ENCODE measurements at regions not wholly inside any gene's neighbourhood (a gene's known extent, or its start where the extent isn't known, plus 50 kb on each side); places are given as distances from the start of the nearest gene placed in this dataset.
"Not testable (repeated sequence)": the region's sequence is repeated elsewhere in the genome, so short reads cannot be mapped to it uniquely, and the experiment has no call there.

DNA sequence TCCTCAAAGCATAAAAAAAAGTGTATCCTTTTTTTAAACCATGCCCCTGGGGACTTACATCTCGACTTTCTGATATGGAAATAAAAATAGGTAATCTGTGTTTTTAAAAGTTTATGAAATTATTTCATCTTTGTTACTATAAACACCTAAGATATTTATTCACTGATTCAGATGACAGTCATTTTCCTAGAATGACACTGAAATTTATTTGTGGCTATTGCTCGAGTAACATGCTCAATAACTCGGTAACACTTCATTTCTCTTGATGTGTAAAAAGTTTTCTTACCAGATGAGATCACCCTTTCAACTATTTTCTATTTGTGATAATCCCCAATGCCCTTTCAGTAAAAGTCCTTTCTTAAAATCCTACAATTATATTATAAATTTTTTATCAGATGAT, 495.8 kb downstream of the TTLL7 start:
- no peak for DNase-seq

DNA sequence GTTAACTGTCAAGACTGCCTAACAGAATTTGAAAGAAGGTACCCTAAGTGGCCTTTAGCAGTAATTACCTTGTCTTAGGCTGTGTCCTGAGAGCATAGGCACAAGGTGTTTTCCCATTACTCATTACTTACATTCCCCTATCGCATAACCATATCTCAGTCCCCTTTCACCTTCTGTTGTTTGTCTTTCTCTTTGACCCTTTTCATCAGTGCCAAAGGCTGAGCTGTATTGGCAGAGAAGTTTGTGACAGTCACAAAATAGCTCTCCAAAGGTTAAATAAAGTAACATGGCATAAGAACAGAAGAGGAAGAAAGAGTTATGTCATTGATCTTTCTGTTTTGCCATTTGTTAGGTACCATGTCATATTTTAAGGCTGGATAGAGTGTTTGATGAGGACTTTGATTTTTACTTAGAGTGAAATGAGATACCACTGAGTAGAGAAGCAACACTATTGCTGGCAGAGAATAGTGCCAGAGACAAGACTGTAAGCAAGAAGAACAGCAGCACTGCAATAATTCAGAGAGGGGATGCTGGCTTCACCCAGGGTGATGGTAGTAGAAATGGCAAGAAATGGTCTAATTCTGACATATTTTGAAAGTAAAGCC, 497.8 kb downstream of the TTLL7 start:
- DNase-seq, result no peak

DNA sequence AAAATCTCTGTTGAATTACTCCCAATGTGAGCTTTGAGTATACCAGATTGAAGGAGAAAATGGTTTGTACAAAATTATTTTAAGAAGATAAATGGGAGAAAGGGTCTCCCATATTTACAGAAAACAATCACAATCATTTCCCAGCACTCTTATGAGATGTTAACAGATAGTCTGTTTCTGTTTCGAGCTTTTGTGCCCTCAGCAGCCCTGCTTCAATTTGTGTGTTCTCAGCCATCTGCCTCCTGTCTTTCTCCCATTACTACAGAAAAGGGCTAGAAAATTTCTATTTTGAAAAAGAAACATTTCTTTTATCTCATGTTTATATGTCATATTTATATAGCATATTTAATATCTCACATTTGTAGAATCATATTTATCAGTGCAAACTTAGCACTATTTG, 498.4 kb downstream of the TTLL7 start:
- DNase-seq, result no peak

DNA sequence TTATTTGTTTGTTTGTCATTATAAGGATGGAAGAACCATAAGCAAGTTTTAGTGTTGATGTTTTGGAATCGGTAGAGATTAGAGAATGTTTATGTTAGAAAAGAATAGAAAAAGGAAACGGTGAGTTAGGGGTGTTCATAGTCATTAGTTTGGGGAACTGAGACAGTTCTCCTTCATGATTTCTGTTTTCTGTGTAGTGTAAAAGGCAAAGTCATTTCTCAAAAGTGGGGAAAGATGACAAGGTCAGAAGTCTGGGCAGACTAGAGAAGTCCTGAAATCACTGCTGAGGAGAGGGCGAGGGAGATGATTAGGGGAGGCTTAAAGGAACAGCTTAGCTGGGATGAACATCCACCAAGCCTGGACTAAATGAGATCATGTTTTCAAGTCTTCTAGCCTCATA, 498.9 kb downstream of the TTLL7 start:
- DNase-seq, result no peak

DNA sequence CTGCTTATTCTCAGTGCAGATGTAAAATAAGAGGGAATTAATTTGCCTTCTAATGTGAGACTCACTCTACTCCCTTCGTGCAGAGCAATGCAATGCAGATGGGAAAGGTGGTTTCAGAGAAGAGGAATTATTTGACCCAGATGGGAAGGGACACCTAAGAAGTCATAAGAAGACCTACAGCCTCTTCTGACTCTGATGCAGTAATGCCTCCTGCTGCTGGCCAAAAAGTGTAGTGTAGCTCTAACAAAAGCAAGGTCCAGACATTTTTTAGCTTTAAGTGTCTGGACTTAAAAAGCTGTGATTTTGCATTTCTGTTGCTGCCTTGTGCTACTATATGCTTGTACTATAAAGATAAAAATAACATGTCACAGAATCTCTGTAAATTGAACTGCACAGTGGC, 501.4 kb downstream of the TTLL7 start:
- no peak for DNase-seq

DNA sequence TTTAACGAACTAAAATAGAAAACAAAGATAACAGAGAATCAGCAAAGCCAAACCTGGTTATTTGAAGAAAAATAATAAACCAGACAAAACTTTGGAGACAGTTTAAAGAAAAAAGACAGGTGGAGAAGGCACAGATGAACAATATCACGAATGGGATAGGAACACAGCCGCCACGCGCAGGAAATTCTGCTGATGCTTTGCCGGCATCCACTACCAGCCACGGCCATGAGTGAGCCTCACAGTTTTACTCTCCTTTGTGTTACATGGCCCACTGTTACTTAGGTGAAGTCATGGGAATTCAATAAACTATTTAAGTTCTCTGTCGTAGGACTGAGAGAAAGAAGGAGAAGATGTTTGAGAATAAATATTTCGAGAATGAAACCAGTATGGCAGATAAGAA, 503.4 kb downstream of the TTLL7 start:
- DNase-seq, result no peak

DNA sequence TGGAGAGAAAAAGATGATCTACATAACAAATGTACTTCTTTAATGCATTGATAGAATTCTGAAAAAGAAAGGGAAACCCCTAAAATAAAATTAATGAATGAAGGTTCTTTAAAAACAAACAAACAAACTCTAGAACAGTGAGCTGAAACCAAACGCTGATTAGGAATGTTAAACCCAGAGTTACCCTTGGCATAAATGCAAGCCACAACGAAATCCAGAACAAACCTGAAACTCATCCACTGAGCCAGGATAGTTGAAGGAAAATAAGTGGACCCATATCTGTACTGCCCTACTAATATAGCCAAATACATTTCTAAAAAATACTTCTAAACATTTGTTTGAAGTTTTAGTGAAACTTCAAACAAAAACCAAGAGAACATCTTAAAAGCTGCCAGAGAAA, 505.3 kb downstream of the TTLL7 start:
- DNase-seq, result no peak

DNA sequence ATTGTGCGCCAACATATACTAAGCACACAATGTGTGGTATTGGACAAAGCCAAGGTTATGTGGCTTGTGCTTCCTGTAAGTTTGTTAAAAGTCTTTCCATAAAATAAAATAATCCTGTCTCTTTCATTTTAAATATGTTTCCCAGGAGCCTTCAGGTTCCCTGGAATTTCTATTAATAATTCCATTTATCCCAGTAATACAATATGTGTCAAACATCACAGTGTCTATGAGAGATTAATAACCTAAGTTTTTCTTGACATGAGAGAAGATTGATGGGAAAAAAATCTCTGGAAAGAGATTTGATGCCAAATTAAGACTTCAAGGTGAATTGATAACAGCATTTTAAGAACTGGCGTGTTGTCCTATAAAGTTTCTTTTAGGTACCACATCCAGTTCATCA, 507.0 kb downstream of the TTLL7 start:
- no peak for DNase-seq

DNA sequence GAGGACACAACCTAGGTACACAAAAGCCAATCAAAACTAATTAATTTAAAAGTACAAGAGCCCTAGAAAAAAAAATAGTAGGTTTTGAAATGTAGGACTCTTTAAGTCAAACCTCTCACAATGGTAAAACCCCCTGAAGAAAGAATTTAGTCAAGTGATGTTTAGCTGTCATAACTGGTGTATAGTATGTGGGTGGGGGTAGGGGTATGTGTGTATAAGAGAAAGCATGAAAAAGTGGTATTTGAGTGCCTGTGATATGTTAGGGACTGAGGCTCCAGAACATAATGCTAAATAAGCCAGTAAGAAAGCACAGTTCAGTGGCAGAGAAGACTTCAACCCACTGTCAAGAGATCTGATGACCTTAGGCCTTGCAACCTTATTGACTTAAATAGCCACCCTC, 507.9 kb downstream of the TTLL7 start:
- no peak for DNase-seq

DNA sequence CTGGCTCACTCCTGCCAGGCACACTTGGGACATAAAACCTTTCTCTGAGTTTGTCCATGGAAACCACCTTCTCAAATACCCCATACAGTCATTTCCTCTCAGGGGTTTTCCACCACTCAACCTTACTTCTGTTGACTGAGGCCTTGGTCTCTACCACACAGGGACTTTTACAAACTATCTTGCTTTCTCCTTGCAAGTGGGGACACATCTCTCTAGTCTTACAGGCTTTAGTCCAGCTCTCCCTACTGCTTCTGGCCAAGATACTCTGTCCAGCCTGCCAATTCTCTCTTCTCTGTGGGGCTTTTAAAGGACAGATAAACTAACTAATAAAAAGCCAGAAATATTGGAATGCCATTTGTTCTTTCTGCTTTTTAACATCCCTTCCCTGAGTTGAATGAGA, 510.8 kb downstream of the TTLL7 start:
- DNase-seq, result not testable (repeated sequence)

DNA sequence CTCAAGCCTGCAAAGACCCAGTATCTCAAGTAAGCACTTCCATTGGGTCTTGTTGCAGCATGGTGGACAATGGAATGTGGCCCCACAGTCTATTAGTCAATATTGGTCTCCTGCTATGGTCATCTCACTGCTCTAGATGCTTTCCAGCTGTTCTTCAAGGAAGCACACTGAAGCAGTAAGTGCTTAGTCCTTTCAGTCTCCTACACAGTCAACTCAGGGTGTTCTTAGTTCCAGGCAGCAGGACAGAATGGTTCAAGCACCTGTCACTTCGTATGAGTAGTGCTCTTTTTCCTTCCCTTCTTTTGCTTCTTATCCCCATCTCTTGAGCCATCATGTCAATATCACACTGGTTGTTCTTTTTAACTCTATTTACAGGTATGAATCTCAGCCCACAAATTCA, 511.5 kb downstream of the TTLL7 start:
- DNase-seq, result not testable (repeated sequence)

DNA sequence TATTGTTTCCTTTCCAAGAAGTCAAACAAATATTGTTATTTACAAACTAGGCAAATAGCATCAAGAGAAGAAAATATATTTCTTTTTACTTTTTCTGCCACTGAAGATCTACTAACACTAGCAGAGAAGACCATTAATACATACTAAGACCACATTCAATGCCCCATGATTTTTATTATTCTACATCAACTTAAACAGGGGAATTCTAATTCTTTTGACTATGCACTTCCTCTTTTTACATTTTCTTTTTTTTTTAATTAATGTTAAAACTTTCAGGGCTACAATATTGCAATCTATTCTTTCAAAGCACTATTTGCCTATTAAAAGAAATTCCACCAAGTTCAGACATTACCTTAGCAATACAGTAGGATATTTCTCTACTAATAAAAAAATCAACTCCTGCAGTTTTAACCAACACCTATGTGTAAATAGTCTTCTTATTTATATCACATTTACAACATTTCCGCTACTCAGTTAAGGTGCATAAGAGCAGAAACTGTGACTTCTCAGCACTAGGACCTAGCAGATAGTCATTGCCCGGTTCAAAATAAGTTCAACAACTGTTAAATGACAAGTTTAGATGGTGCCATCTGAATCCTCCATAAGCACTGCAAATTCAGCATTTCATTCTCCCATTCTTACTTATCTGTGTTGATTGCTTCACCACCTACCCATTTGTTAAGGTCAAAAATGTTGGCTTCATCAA, 513.5 kb downstream of the TTLL7 start:
- DNase-seq, result not testable (repeated sequence)

DNA sequence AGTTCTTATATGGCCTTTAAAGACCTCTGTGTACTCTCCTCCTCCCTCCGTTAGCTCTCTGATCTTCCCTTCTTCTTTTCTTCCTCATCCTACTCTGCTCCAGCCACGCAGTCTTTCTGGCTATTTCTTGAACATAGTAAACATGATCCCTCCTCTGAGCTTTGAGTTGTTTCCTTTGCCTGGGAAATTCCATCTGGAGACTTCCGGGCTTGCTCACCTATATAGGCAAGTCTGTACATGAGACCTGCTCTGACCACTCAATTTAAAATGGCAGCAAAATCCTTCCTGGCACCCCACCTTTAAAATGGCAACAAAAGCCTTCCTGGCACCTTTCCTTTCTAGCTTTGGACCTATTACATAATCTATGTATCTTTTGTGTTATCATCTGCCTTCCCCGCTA, 517.6 kb downstream of the TTLL7 start:
- DNase-seq, result not testable (repeated sequence)

DNA sequence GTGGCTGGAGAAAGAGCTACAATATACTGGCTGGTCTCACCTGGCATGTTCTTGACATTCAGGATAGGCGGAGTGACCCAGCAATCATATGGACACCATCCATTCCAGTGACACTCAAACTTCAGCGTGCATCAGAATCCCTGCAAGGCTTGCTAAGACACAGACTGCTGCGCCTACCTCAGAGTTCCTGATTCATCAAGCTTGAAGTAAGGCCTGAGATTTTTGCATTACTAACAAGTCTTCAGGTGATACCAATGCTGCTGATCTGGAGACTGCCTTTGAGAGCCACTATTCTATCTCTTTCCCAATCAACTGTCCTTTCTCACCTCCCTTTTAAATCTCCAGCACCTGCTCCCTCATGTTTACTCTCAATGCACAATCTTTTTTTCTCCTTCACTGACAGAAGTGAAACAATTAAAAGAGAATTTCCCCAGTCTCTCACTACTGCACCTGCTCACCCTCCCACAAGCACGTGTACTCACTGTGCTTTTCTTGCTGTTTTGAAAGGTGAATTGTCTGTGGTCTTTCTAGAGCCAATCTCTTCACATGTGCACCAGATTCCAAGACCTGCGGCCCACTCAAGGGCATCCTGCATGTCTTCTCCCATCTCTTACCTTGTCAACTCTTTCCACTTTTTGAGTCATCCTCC, 519.2 kb downstream of the TTLL7 start:
- DNase-seq, result not testable (repeated sequence)

DNA sequence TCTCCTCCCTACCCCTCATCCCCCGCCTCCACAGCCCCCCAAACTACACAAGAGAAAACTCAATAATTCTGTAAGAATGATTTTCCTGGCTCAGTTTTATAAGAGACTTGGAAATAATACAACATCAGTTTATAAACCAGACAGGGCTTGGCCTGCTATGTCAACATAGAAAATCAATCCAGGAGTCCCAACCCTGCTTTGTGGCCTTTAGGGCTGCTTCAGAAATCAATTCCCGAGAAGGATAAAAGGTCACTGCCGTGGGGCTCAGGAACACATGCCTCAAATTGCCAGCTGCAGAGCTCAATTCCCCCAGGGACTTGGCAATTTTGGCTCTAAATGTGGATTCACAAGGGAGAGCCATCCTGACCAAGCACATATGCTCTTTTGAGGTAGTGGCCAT, 520.8 kb downstream of the TTLL7 start:
- not testable (repeated sequence) for DNase-seq

DNA sequence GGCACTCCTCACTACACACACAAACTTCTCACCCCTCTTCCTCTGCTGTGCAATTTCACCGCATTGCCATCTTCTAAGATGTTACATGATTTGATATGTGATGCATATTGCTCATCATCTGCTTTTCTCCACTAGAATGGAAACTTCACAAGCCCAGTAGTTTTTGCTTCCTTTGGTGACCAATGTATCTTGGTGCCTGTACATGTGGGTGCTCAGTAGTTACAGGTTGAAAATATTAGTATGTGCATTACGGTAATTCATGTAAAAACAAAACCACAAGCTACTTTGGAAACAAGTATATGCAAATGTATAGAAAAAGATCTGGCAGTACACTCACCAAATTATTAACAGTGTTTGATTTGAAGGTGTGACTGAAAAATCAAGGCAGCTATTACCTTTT, 522.4 kb downstream of the TTLL7 start:
- not testable (repeated sequence) for DNase-seq

DNA sequence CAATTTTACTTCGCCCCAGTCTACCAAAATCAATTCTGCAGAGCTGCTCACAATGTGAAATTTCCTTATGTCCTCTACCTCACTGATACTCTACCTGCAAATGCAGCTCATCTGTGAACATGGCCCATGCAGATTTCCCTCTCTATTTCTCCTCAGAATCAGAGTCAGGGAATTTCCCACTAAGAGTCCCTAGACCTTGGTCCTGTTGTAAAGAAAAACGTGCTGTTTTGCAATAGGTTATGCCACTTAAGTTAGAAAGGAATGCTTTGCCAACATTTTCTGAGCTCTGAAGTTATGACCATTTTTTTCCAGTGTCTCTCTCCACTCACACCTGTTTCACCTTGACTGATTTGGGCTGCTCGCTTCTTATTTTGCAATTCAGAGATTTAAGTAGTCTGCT, 524.0 kb downstream of the TTLL7 start:
- DNase-seq, result not testable (repeated sequence)

DNA sequence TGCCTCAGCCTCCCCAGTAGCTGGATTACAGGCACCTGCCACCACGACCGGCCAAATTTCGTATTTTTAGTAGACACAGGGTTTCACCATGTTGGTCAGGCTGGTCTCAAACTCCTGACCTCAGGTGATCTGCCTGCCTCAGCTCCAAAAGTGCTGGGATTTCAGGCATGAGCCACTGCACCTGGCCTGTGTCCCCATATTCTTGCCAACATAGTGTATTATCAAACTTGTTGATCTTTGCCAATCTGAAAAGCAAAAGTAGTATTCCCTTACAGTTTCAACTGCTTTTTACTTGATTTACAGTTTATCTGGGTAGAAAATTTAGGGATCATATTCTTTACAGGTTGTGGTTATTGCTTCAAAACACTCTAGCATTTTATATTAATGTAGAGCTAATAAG, 524.9 kb downstream of the TTLL7 start:
- not testable (repeated sequence) for DNase-seq

DNA sequence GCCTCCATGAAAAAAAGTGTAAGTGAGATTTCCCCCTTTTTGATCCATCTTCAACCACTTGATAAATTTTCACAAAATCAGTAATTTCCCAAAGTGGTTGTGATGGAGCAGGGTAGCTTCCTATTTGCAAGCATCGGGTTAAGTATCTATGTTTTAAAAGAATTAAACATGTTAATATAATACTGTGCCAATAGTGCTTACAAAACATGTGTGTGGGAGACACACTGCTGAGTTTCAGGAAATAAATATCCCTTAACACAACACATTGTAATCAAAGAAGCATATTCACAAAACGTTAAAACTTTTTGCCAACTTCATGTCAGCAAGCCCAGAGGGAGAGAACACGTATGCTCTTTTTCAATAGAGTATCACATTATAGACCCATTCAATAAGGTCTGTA, 526.9 kb downstream of the TTLL7 start:
- DNase-seq, result not testable (repeated sequence)

DNA sequence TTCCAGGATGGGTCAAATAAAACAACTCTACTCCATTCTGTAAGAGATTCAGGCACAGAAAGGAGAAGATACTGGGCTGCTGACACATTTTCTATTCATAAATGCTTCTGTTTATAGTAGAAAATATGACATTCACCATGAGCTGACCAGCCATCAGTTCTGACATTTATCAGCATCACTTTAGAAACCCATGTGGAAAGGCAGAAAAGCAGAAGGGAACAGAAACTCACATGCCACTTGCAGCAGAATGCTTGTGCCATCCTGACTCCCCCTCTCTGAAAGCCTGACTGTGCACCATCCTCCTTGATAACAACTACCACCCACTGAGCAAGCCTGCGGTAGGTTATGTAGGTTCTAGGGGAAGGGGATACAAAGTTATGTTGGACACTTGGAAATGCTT, 527.7 kb downstream of the TTLL7 start:
- not testable (repeated sequence) for DNase-seq

DNA sequence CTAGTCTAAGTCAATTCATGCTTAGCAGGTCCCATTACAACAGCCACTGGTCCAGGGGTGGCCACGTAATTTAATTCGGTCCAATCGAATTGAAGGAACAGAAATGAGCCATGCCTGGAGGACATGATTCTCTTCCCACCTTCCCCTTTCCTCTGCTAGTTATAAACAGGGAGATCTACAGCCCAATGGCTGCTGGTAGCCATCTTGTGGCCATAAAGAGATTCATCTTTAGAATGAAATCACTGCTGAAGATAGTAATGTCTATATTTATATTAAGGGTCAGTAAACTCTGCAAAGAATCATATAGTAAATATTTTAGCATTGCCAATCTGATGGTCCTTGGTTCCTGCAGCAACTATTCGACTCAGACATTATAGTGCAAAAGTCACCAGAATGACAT, 530.6 kb downstream of the TTLL7 start:
- not testable (repeated sequence) for DNase-seq

DNA sequence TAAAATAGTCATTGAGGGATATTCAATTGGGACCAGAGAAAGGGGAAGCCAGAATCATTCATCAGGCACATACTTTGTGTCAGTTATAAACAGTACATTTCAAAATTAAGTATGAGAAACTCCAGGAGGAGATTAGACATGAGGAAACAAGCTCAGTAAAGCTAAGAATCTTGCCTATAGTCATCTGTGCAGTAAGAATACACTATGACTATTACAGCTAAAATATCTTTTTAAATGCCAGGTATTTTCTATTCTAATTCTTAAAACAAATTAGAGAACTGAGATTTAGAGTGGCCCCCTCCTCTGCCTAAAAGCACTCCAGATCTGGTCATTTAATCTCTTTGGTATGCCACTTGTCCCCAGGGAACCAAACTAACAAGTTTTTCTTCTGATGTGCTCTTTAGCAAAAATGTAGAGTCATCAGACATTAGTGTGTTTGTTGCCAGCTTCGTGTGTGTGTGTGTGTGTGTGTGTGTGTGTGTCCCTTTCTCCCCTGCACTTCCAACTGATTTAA, 541.1 kb downstream of the TTLL7 start:
- DNase-seq, result not testable (repeated sequence)

DNA sequence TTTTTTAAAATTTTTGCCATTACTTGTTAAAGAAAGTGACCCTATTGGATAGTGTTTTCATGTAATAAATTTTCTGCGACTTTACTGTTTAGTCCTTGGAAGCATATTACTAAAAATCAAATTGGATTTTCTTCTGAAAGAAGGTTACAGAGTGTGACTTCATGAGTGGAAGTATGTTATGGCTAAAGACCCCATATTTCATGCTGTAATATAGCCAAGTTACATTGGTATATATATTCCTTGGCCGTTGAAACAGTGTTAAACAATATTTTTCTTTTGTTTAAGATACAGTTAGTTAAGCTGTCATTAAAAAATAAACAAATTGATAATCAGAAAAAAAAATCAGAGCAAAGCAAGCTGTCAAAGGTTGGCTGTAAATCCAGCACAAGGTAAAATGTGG, 541.7 kb downstream of the TTLL7 start:
- not testable (repeated sequence) for DNase-seq

DNA sequence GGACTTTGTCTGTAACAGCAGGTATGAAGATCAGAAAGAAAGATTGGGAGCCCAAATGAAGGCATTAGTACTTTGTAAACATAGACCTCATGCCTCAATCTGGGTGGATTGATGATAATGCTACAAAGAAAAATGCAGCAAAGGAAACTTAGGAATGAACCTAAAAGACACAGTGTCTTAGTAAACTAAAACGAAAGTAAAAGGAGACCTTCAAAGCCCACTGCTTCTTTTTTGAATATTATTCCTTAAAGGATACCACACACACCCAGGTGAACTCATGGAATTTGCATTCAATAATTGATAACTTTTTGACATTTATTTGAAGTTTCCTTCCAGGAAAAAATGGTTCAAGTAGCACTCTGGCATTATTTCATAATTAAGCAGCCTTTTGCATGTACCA, 543.2 kb downstream of the TTLL7 start:
- not testable (repeated sequence) for DNase-seq

All from NCI-H748 treated with DMSO at 0.1 percent for 48 hours (cell line).